ENCODE measurements at regions not wholly inside any gene's neighbourhood (a gene's known extent, or its start where the extent isn't known, plus 50 kb on each side); places are given as distances from the start of the nearest gene placed in this dataset.

DNA sequence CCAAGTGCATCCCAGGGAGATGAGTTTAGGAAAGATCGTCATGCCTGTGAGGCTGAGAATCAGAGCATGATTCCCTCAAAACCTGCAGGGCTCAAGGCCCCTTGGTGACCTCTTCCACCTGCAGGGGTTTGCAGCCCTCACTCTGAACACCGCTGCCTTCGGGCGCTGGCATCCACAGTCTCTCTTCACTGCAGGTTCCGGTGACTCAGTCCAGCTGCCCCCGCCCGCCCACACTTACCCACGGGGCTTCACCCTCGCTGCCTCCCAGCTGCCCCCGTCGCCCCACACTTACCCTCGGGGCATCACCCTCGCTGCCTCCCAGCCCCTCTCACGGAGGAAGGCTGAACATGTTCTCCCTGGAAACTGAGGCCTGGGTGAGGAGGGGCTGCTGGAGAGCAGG, 277.1 kb downstream of the XXYLT1 start:
- DNase-seq (ENCODE audit: low read depth): no peak

DNA sequence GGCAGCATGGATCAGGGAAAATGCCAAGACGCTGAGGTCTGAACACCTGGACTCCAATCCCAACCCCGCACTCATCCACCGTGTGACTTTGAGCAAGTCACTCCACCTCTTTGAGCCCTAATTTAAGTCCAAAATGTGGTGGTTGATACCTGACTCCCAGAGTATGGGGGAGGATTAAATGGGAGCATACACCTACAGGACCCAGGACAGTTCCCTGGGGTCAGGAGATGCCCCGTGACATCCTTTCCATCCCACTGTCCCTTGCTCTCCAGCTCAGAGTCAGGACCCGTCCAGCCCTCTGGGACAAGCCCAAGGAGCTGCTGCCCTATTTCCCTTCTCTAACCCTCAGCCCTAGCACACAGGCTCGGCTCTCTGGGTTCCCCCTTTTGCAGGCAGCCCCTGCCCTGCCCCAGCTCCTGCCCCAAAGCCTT, 276.4 kb downstream of the XXYLT1 start:
- DNase-seq (ENCODE audit: low read depth): no peak

- DNase-seq (ENCODE audit: low read depth): no peak
Observed at GRCh38 chr3:194995334-194995733, 275.6 kb downstream of the XXYLT1 start.

- no peak for DNase-seq (ENCODE audit: low read depth)
Observed at GRCh38 chr3:194995922-194996321, 275.0 kb downstream of the XXYLT1 start.

DNA sequence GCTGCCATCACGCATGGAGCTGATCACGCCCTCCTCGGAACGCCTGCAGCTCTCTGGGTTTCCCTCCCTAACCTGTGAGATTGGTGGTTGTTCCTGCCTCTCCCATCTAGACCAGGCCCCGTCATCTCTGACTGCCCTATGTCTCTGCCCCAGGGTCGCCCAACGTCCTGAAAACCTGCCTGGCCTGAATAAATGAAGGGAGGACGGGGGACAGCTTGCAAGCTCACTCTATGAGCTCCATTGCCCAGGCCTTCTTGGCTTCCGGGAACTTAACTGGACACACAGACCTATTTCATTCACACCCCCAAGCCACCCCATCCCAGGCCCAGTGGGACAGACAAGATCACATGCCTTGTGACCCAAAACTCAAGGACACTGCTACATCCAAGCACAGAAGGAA, 274.2 kb downstream of the XXYLT1 start:
- no peak for DNase-seq (ENCODE audit: low read depth)

DNA sequence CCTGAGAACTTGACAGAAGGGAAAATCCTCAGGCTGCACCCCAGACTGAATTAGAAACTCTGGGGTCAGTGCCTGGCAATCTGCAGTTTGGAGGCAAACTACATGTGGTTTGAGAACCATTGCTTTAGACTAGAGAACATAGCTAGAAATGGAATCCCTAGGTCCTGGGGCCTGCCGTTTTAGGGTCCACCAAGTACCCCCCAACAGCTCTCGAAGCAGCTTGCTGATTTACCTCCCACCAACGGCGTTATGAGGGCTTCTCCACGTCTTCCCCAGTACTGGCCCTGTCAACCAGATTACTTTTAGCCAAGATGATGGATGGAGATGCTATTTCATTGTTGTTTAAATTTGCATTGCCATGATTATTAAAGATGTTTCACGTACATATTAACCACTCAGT, 272.5 kb downstream of the XXYLT1 start:
- no peak for DNase-seq (ENCODE audit: low read depth)

- DNase-seq (ENCODE audit: low read depth): no peak
Observed at GRCh38 chr3:194998948-194999347, 272.0 kb downstream of the XXYLT1 start.

GRCh38 chr3:194999491-194999890, 271.5 kb downstream of the XXYLT1 start:
- no peak for DNase-seq (ENCODE audit: low read depth)

- DNase-seq (ENCODE audit: low read depth): no peak
Observed at GRCh38 chr3:195001261-195001660, 269.7 kb downstream of the XXYLT1 start.

- DNase-seq (ENCODE audit: low read depth): no peak
Observed at GRCh38 chr3:195001961-195002861, 268.7 kb downstream of the XXYLT1 start.

GRCh38 chr3:195003006-195003892, 267.7 kb downstream of the XXYLT1 start:
- DNase-seq (ENCODE audit: low read depth): no peak

- DNase-seq (ENCODE audit: low read depth): no peak
Observed at GRCh38 chr3:195003893-195004289, 267.1 kb downstream of the XXYLT1 start.

DNA sequence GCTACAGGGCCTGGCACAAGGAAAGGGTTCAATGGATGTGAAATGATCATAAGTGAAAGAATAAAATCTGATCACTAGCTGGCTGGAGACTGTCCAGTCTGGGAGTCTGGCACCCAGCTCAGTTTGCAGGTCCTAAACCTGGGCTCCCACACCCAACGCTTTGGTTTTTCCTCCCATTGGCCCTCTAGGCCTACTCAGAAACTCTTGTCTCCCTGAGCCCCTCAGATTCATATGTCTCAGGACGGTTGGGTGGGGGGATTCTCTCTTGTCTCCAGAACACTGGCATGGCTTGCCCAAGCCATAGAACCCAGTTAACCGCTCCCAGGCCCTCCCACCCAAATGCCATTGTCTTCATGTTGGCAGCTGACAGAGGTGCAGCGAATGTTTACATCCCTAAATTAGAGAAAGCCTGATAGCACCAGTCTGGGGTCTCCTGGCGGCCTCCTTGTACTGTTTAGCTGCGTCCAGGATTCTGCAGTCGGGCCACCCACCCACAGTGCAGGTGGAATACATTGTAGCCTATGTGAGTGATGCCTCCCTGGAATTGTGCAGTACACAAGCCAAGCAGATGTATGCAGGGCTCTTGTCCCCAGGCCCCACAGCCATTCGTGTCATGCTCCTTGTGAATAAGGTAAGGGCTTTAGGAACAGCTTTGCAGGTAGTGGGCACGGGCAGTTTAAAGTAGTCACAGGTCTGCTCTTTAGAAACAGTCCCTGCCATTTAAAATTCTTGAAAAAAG, 266.3 kb downstream of the XXYLT1 start:
- DNase-seq (ENCODE audit: low read depth): no peak

- no peak for DNase-seq (ENCODE audit: low read depth)
Observed at GRCh38 chr3:195005251-195005620, 265.7 kb downstream of the XXYLT1 start.

- no peak for DNase-seq (ENCODE audit: low read depth)
Observed at GRCh38 chr3:195005759-195006510, 265.0 kb downstream of the XXYLT1 start.

- DNase-seq (ENCODE audit: low read depth): no peak
Observed at GRCh38 chr3:195007151-195007550, 263.8 kb downstream of the XXYLT1 start.

DNA sequence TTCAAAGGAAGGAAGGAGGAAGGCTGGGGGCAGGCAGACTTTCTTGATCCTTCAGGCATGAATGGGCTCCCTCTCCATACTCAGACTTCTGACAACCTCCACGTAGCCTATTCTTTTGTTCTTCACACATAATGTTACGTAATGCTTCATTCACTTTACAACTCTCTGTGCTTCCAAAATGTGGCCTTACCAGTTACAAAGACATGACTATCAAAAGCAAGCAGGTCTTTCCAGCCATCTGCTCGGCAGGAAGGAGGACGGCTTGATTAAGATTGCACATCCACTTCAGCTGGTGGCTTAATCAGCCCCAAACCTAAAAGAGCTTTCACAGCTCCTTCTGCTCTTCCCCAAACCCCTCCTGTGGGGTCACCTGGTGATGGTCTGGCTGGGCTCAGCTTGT, 263.2 kb downstream of the XXYLT1 start:
- no peak for DNase-seq (ENCODE audit: low read depth)

DNA sequence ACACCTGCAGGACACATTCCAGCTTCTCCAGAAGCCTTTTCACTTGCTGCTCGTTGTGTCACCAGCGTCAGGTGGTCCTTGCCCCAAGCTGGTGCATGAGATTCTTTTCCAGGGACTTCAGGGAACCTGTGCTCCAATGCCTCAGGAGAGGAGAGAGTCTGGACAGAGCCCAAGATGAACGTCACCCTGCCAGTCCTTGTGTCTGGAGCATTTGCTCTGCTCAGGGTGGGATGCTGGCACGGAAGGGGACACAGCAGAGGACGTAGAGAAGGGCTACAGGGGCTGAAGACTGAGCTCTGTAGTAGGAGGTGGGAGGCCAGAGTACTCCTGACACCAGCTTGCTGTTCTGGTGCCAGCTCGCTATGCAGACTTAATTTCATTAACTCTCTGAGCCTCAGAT, 262.1 kb downstream of the XXYLT1 start:
- no peak for DNase-seq (ENCODE audit: low read depth)

- DNase-seq (ENCODE audit: low read depth): no peak
Observed at GRCh38 chr3:195009616-195010015, 261.3 kb downstream of the XXYLT1 start.

GRCh38 chr3:195010551-195011100, 260.3 kb downstream of the XXYLT1 start:
- DNase-seq (ENCODE audit: low read depth): no peak

DNA sequence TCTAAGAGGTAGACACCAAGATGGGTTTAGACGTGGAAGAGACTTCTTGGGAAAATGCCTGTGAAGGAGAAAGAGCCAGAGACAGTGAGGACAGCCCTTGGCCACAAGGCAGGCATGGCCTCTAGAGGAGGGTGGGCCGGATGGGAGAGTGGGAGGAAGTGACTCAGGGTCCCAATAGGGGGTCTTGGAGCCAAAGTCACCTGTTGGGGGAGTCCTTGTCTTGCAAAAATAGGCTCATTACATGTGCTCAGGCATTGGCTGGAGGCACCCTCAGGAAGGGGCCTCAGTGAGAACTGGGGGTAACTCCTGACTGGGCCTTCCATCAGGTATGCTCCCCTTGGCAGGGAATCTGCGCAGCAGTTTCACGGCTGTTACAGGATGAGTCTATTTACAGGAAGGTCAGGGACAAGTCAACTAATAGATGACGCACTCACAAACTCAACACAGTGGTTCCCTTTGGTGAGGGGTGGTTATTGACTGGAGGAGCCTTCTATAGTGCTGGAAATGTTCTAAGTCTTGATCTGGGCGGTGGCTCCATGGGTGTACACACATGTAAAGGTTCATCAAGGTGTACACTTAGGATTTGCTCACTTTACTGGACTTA, 259.6 kb downstream of the XXYLT1 start:
- no peak for DNase-seq (ENCODE audit: low read depth)
